ENCODE measurements at regions not wholly inside any gene's neighbourhood (a gene's known extent, or its start where the extent isn't known, plus 50 kb on each side); places are given as distances from the start of the nearest gene placed in this dataset.

- TF ChIP-seq EZH2phosphoT487 (IDR thresholded peaks at IDR 0.05; ENCODE audit: insufficient read depth, low read depth), result no peak
- no peak for TF ChIP-seq EZH2 (IDR thresholded peaks at IDR 0.05; ENCODE audit: insufficient read depth, poor library complexity, severe bottlenecking)
Observed at GRCh38 chr6:85287654-85288053, 162.2 kb upstream of the NT5E start.
